HEK293T (cell line): ENCODE measurements at regions not wholly inside any gene's neighbourhood (a gene's known extent, or its start where the extent isn't known, plus 50 kb on each side); places are given as distances from the start of the nearest gene placed in this dataset.

Source experiments
- ELF4 ChIP-seq: fragments of 450-650 bp; IDR thresholded peaks from 2 replicates; pipeline ENCODE4 v1.6.1; 2017; ENCODE audit warnings: antibody characterized with exemption
- FOXA1 ChIP-seq: fragments of 450-650 bp; IDR thresholded peaks from 2 replicates; pipeline ENCODE4 v1.6.1; 2016; ENCODE audit warnings: mild to moderate bottlenecking
- FOXM1 ChIP-seq: fragments of 450-650 bp; IDR thresholded peaks from 2 replicates; pipeline ENCODE4 v1.6.1; 2017; ENCODE audit warnings: mild to moderate bottlenecking, borderline replicate concordance
- HDGF ChIP-seq: fragments of 450-650 bp; IDR thresholded peaks from 2 replicates; pipeline ENCODE4 v1.6.1; 2017; ENCODE audit warnings: antibody characterized with exemption, borderline replicate concordance
- L3MBTL2 ChIP-seq: fragments of 450-650 bp; conservative IDR thresholded peaks from 2 replicates; pipeline ENCODE4 v1.6.1; 2016; ENCODE audit warnings: mild to moderate bottlenecking
- NFRKB ChIP-seq: fragments of 450-650 bp; IDR thresholded peaks from 2 replicates; pipeline ENCODE4 v1.6.1; 2016; ENCODE audit warnings: mild to moderate bottlenecking, moderate library complexity
- TARDBP ChIP-seq: fragments of 450-650 bp; IDR thresholded peaks from 2 replicates; pipeline ENCODE4 v1.6.1; 2016
- ZNF384 ChIP-seq: fragments of 450-650 bp; IDR thresholded peaks from 2 replicates; pipeline ENCODE4 v1.6.1; 2016
- TF ChIP-seq, protein P1 (sequence below): fragments of 450-650 bp; IDR thresholded peaks from 2 replicates; pipeline ENCODE4 v1.6.1; 2016

DNA sequence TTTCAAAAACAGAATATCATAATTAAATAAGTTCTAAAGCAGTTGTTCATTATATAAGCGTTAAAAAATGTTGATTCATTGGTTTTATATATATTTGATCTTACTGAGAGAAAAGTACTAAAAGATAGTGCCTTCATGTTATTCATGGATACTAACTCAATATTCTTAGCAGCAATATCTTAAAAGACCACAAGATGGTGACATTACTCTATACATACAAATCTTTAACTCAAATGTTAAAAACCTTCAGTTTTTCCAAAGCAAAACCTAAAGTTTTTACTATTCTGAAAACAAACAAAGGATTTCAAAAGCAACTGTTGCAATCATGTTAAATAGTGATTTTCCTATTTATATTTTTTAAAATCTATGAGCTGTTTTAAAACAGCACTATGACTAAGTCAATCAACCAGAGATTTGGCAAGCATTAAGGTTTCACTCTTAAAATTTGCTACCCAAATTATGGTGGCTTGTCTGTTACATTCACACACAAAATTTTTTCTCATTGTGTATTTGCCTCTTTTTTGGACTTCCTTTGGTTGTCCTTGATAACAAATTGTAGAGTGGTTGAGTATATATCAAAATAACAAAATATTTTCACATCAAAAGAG lies 50.1 kb upstream of the RERGL start:
- no peak for TF ChIP-seq NFRKB
- no peak for TF ChIP-seq ZNF384
- no peak for TF ChIP-seq TARDBP
- TF ChIP-seq HDGF = no peak
- TF ChIP-seq, protein P1, sequence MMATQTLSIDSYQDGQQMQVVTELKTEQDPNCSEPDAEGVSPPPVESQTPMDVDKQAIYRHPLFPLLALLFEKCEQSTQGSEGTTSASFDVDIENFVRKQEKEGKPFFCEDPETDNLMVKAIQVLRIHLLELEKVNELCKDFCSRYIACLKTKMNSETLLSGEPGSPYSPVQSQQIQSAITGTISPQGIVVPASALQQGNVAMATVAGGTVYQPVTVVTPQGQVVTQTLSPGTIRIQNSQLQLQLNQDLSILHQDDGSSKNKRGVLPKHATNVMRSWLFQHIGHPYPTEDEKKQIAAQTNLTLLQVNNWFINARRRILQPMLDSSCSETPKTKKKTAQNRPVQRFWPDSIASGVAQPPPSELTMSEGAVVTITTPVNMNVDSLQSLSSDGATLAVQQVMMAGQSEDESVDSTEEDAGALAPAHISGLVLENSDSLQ = no peak
- no peak for TF ChIP-seq FOXA1
- no peak for TF ChIP-seq FOXM1
- no peak for TF ChIP-seq ELF4
- no peak for TF ChIP-seq L3MBTL2
